ENCODE measurements at regions not wholly inside any gene's neighbourhood (a gene's known extent, or its start where the extent isn't known, plus 50 kb on each side); places are given as distances from the start of the nearest gene placed in this dataset.
A peak's percentile ranks its signal among the peaks of the same experiment; 100 is the strongest.
"Not testable (repeated sequence)": the region's sequence is repeated elsewhere in the genome, so short reads cannot be mapped to it uniquely, and the experiment has no call there.

DNA sequence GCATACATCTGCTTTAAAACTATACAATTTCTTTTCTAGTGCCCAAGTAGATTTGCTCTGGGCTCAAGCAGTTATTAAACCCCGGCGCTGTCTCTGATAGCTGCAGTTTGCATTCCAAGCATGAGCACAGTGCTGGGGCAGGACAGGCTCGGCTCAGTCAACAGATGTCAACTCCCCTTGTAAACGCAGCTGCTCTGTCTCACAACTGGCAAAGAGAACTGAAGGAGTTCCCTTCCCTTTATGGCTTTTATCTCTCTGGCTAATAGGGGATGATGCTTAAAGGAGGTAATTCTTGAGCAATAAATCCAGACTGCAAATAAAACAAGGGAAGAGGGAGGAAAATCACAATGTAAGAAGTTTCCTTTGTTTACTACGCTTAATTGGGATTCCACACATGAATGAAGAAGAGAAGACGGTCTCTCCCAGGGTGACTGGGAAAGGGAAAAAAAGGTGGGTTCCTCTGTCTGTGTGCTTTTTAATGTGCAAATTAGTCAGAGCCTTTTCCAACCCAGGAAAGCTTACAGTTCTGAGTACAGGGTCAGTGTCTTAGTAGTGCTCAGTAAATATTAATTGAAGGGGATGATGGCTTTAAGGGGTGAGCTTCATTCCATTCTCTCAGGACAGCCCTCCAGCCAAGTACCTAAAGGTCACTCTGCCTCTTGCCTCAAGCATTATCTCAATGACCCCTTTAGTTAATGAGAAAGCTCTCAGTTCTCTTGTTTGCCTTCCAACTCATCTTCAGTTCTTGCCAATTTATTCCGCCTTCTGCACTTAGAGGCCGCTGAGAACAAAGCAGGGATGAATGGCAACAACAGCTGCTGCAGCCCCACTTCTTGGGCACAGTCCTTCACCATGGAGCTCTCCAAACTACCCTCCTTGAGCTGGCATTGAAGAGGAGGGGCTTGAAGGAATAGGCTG lies 155.7 kb upstream of the JADE1 start:
- TF ChIP-seq, protein P1, sequence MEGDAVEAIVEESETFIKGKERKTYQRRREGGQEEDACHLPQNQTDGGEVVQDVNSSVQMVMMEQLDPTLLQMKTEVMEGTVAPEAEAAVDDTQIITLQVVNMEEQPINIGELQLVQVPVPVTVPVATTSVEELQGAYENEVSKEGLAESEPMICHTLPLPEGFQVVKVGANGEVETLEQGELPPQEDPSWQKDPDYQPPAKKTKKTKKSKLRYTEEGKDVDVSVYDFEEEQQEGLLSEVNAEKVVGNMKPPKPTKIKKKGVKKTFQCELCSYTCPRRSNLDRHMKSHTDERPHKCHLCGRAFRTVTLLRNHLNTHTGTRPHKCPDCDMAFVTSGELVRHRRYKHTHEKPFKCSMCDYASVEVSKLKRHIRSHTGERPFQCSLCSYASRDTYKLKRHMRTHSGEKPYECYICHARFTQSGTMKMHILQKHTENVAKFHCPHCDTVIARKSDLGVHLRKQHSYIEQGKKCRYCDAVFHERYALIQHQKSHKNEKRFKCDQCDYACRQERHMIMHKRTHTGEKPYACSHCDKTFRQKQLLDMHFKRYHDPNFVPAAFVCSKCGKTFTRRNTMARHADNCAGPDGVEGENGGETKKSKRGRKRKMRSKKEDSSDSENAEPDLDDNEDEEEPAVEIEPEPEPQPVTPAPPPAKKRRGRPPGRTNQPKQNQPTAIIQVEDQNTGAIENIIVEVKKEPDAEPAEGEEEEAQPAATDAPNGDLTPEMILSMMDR (conservative IDR thresholded peaks at IDR 0.05; ENCODE audit: low read length), result no peak
- no peak overlapping the region for H3K4me3 ChIP-seq (ENCODE audit: low read length)
- DNase-seq (ENCODE audit: low read depth), result peak; percentile 46

DNA sequence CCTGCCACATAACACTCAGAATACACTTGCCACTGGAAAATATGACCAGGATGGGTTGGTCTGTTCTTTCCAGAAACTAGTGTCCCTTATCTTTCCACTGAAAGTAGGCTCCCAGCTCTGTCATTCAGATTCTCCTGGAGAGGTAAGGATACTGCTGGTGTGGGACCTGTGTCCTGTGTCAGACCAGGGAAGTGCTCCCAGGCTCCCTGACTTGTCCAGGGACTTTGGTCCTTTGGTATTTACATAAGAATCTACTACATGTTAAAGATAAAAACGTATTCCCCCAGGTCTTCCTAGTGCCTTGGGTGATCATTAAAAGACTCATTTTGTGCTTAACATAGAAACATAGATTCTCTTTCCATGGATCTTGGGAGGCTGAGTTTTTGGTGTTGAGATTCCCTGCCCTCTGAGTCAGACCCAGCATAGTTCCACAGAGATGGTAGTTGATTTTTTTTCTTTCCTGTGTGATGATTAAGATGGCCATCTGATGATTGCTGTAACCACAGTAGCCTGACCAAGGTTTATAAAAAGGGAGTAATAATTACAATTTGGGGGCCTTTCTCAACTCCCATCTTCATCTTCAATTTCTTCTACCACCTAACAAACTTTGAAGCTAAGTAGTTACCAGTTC lies 159.8 kb upstream of the JADE1 start:
- H3K4me3 ChIP-seq (ENCODE audit: low read length), result no peak overlapping the region
- DNase-seq (ENCODE audit: low read depth), result peak; percentile 62
- TF ChIP-seq, protein P1 (conservative IDR thresholded peaks at IDR 0.05; ENCODE audit: low read length), result no peak

DNA sequence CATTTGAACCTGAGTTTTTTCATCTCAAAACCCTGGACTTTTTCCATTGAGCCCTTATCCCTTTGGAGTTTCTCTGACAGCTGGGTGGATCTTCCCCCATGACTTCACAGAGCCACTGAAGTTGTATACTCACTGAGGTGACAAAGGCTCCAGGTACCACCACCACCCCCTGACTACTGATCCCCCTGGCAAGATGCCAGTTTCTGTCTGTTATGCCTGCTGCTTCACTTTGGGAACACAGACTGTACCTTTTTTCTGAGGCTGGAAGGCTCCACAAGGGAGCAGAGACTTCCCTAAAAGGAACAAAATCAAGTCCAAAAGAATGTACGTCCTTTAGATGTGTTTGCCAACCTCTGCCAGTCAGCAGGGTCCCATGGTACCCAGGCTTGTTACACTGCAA lies 160.3 kb upstream of the JADE1 start:
- no peak overlapping the region for H3K4me3 ChIP-seq (ENCODE audit: low read length)
- TF ChIP-seq, protein P1 (conservative IDR thresholded peaks at IDR 0.05; ENCODE audit: low read length), result no peak
- no peak for DNase-seq (ENCODE audit: low read depth)

DNA sequence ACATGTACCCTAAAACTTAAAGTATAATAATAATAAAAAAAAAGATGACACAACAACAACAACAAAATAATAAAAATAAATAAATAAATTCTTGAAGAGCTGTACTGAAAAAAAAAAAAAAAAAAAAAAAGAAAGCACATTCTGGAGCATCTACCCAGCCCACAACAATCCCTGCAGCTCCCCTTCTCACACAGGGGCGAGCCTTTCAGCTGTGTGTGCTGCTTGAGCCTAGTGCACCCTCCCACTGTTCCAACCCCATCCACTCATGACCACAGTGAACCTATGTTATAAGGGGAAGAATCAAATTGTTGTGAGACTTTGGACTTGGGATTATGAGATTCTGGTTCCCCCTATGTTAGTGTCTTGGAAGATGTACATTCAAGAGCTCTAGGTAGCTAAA lies 161.5 kb upstream of the JADE1 start:
- DNase-seq (ENCODE audit: low read depth), result no peak
- TF ChIP-seq, protein P1 (conservative IDR thresholded peaks at IDR 0.05; ENCODE audit: low read length), result no peak

DNA sequence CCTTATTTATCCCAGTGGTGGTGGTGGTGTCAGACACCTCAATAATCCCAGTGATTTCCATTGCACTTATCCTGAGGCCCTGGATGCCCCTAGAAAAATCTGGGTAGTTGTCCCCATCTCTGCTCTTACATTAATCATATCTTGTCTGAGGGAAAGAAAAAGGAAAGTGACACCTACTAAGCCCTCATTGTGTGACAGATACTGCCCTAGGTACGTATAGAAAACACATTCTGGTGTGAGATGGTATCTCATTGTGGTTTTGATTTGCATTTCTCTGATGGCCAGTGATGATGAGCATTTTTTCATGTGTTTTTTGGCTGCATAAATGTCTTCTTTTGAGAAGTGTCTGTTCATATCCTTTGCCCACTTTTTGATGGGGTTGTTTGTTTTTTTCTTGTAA lies 162.6 kb upstream of the JADE1 start:
- DNase-seq (ENCODE audit: low read depth); H3K4me3 ChIP-seq (ENCODE audit: low read length): not testable (repeated sequence)

More for the DNA sequence above, 161.5 kb upstream of the JADE1 start:
- no peak overlapping the region for H3K4me3 ChIP-seq (ENCODE audit: low read length)

DNA sequence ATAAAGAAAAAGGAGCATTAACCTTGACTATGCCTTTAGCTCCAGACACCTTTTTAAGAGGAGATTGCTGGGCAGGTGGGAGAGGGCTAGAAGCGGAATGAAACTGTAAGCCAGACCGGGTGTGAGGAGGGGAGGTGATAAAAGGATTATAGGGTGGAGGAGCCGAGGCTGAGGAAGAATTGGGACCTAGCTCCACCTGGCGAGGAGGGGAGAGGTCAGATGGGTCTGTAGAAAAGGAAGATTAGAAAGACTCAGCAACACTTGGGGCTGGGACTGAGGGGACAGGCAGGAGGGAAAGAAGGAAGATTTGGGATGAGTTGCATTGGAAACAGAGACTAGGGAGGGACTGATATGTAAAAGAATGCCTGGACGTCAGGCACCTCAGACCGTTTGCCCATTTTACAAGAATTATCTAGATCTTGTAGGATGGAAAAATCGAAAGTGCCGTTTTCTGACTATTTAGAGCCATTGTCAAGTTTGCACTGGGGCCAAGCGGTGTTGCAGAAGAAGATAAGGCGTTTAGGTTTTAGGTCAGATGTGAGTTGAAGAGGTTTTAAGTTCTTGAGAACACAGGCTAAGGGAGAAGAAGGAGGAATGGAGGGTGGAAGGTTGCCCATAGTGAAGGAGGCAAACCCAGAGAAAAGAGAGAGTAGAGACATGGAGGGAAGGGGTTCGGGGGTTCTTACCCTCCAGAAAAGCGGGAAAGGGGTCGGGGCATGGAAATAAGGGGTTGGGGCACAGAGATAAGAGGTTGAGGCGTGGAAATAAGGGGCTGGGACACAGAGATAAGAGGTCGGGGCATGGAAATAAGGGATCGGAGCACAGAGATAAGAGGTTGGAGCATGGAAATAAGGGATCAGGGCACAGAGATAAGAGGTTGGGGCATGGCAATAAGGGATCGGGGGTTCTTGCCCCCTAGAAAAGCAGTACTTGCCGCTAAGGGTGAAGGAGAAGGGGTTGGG lies 164.5 kb upstream of the JADE1 start:
- not testable (repeated sequence) for H3K4me3 ChIP-seq (ENCODE audit: low read length); DNase-seq (ENCODE audit: low read depth)

DNA sequence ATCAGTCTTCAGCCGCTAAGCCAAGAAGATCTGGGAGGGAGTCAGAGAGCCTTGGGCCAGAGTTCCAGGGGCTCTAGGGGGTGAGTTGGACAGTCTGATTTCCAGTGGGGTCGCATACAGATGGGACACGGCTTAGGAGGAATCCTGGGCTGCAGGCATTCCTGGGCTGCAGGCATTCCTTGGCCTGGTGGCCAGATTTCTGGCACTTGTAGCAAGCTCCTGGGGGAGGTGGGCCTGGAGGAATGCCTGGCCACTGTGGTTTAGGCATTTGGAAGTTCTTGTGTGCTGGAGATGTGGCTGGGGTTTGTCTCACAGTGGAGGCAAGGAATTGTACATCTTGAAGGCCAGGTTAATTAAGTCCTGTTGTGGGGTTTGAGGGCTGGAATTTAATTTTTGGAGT lies 165.4 kb upstream of the JADE1 start:
- DNase-seq (ENCODE audit: low read depth), result peak; percentile 84
- H3K4me3 ChIP-seq (ENCODE audit: low read length), result not testable (repeated sequence)

DNA sequence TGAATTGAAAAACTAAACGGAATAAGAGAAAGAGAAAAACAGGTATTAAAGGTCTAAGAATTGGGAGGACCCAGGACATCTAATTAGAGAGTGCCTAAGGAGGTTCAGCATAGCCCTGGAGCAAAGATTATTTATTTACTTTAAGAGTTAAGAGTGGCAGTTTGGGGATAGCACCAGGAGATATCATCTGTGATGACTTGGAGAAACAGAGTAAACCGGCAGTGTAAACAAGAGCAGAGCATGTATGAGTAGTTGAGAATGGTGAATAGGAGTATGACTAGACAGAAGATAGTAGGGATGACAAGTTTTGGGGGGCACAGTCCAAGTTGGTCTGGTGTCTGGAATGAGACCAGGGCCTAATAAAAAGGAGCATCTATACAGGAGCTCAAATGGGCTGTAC lies 167.9 kb upstream of the JADE1 start:
- not testable (repeated sequence) for DNase-seq (ENCODE audit: low read depth); H3K4me3 ChIP-seq (ENCODE audit: low read length)
